ENCODE measurements at regions not wholly inside any gene's neighbourhood (a gene's known extent, or its start where the extent isn't known, plus 50 kb on each side); places are given as distances from the start of the nearest gene placed in this dataset.

- TF ChIP-seq CTCF (IDR thresholded peaks at IDR 0.05; ENCODE audit: extremely low read depth, low read depth, low read length), result no peak
- H3K4me3 ChIP-seq (ENCODE audit: insufficient read depth, low read length), result no peak overlapping the region
These were observed 264.6 kb upstream of the AGAP1 start for GRCh38 chr2:235229236-235229635.

DNA sequence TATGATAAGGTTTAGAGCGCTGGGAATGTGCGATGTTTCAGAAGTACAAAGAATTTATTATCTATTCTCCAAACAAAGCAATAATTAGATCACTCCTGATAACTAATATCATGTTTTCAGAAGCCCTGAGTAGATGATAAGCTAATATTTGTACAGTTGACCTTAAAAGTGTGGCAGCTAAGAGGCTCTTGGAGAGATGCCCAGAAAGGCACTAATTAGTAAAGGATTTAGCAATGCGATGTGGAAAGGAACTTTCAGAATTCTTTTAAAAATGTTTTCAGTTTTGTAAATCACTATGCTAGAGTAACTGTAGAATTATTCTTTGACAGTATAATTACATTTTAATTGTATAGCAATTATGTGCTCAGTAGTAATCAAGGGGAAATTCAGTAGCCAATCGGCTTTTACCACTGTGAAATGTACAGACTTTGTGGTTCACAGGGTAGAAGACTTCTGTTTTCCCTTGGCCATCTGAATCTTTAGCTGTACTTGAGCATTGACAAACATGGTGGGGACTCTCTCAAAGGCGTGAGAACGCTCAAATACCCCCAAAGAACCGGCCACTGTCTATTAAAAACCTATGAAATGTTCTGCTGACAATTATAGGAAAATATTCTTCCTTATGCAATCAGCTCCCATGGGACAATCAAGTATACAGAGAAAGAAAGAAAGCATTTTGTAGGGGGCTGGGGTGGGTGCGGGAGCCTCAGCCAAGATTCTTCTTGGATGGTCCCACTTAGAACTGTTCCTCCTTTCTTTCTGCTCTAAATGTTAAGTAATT is 262.8 kb upstream of the AGAP1 start:
- Histone ChIP-seq H3K4me1 (ENCODE audit: insufficient read depth, low read length) (peaks cover 18% of the 10 kb centered on the region), H2AFZ (ENCODE audit: low read length) (no peak overlapping the region), H3K27ac (ENCODE audit: low read depth, low read length) (no peak overlapping the region), H4K20me1 (ENCODE audit: insufficient read depth, low read length) (no peaks in the 10 kb centered on the region), H3K36me3 (ENCODE audit: insufficient read depth, low read length) (no peaks in the 10 kb centered on the region), H3K9me3 (ENCODE audit: low read depth, low read length) (no peaks in the 10 kb centered on the region), H3K4me3 (ENCODE audit: insufficient read depth, low read length) (no peak overlapping the region), H3K4me2 (ENCODE audit: insufficient read depth, low read length) (peak overlapping the region; percentile 33), H3K27me3 (ENCODE audit: insufficient read depth, low read length) (no peaks in the 10 kb centered on the region), H3K79me2 (ENCODE audit: insufficient read depth, low read length) (no peaks in the 10 kb centered on the region)
- DNase-seq (ENCODE audit: insufficient read length, low spot score, missing footprints), result peak; percentile 75
- TF ChIP-seq CTCF (IDR thresholded peaks at IDR 0.05; ENCODE audit: extremely low read depth, low read depth, low read length), result no peak

More at GRCh38 chr2:235229236-235229635, 264.6 kb upstream of the AGAP1 start:
- Histone ChIP-seq H3K9me3 (ENCODE audit: low read depth, low read length) (no peaks in the 10 kb centered on the region), H3K36me3 (ENCODE audit: insufficient read depth, low read length) (no peaks in the 10 kb centered on the region), H3K27ac (ENCODE audit: low read depth, low read length) (no peak overlapping the region), H4K20me1 (ENCODE audit: insufficient read depth, low read length) (no peaks in the 10 kb centered on the region), H3K4me1 (ENCODE audit: insufficient read depth, low read length) (peaks cover 11% of the 10 kb centered on the region), H3K27me3 (ENCODE audit: insufficient read depth, low read length) (no peaks in the 10 kb centered on the region), H3K79me2 (ENCODE audit: insufficient read depth, low read length) (no peaks in the 10 kb centered on the region), H3K4me2 (ENCODE audit: insufficient read depth, low read length) (no peak overlapping the region), H2AFZ (ENCODE audit: low read length) (no peak overlapping the region)
- DNase-seq (ENCODE audit: insufficient read length, low spot score, missing footprints), result no peak

GRCh38 chr2:235232449-235233433 is 261.1 kb upstream of the AGAP1 start:
- peak; percentile 58 for DNase-seq (ENCODE audit: insufficient read length, low spot score, missing footprints)
- H4K20me1 ChIP-seq (ENCODE audit: insufficient read depth, low read length), result no peaks in the 10 kb centered on the region
- no peak overlapping the region for H3K4me2 ChIP-seq (ENCODE audit: insufficient read depth, low read length)
- no peaks in the 10 kb centered on the region for H3K9me3 ChIP-seq (ENCODE audit: low read depth, low read length)
- H3K4me3 ChIP-seq (ENCODE audit: insufficient read depth, low read length), result no peak overlapping the region
- H3K79me2 ChIP-seq (ENCODE audit: insufficient read depth, low read length), result no peaks in the 10 kb centered on the region
- no peaks in the 10 kb centered on the region for H3K36me3 ChIP-seq (ENCODE audit: insufficient read depth, low read length)
- no peaks in the 10 kb centered on the region for H3K27me3 ChIP-seq (ENCODE audit: insufficient read depth, low read length)
- peaks cover 18% of the 10 kb centered on the region for H3K4me1 ChIP-seq (ENCODE audit: insufficient read depth, low read length)
- no peak for TF ChIP-seq CTCF (IDR thresholded peaks at IDR 0.05; ENCODE audit: extremely low read depth, low read depth, low read length)
- H3K27ac ChIP-seq (ENCODE audit: low read depth, low read length), result no peak overlapping the region
- H2AFZ ChIP-seq (ENCODE audit: low read length), result no peak overlapping the region

- Histone ChIP-seq H2AFZ (ENCODE audit: low read length) (no peak overlapping the region), H3K4me2 (ENCODE audit: insufficient read depth, low read length) (no peak overlapping the region), H3K27ac (ENCODE audit: low read depth, low read length) (peak overlapping the region; percentile 52), H3K36me3 (ENCODE audit: insufficient read depth, low read length) (no peaks in the 10 kb centered on the region), H3K4me1 (ENCODE audit: insufficient read depth, low read length) (peaks cover 32% of the 10 kb centered on the region), H3K79me2 (ENCODE audit: insufficient read depth, low read length) (no peaks in the 10 kb centered on the region), H3K4me3 (ENCODE audit: insufficient read depth, low read length) (no peak overlapping the region), H4K20me1 (ENCODE audit: insufficient read depth, low read length) (no peaks in the 10 kb centered on the region), H3K9me3 (ENCODE audit: low read depth, low read length) (no peaks in the 10 kb centered on the region), H3K27me3 (ENCODE audit: insufficient read depth, low read length) (no peaks in the 10 kb centered on the region)
- DNase-seq (ENCODE audit: insufficient read length, low spot score, missing footprints), result peak; percentile 83
- no peak for TF ChIP-seq CTCF (IDR thresholded peaks at IDR 0.05; ENCODE audit: extremely low read depth, low read depth, low read length)
These were observed 259.1 kb upstream of the AGAP1 start for GRCh38 chr2:235234736-235235135.
